IPS DF 4.7 (cell line): ENCODE measurements at regions not wholly inside any gene's neighbourhood (a gene's known extent, or its start where the extent isn't known, plus 50 kb on each side); places are given as distances from the start of the nearest gene placed in this dataset.

ENCODE experiments used
- DNase-seq: peaks from one replicate; pipeline ENCODE4 v3.0.0-alpha.2; 2013; ENCODE audit warnings: low spot score; ENCODE audit errors: extremely low read depth

GRCh38 chr10:31143331-31143935, 111.8 kb upstream of the ZNF438 start:
- DNase-seq: no peak

- DNase-seq: no peak
These were observed 114.3 kb upstream of the ZNF438 start for GRCh38 chr10:31145986-31146385.

- no peak for DNase-seq
These were observed 115.0 kb upstream of the ZNF438 start for GRCh38 chr10:31146491-31147209.

GRCh38 chr10:31147210-31147608, 115.5 kb upstream of the ZNF438 start:
- DNase-seq: no peak

- DNase-seq: no peak
These were observed 117.3 kb upstream of the ZNF438 start for GRCh38 chr10:31148951-31149350.

- DNase-seq: no peak
These were observed 118.3 kb upstream of the ZNF438 start for GRCh38 chr10:31149835-31150512.

- no peak for DNase-seq
These were observed 119.6 kb upstream of the ZNF438 start for GRCh38 chr10:31151301-31151700.

GRCh38 chr10:31152421-31153135, 120.9 kb upstream of the ZNF438 start:
- no peak for DNase-seq

GRCh38 chr10:31153161-31153560, 121.5 kb upstream of the ZNF438 start:
- DNase-seq: no peak

- DNase-seq: no peak
These were observed 122.0 kb upstream of the ZNF438 start for GRCh38 chr10:31153692-31154091.

GRCh38 chr10:31154996-31155395, 123.3 kb upstream of the ZNF438 start:
- no peak for DNase-seq

- no peak for DNase-seq
These were observed 125.7 kb upstream of the ZNF438 start for GRCh38 chr10:31157123-31158010.

GRCh38 chr10:31158011-31158658, 126.5 kb upstream of the ZNF438 start:
- DNase-seq: no peak

- DNase-seq: no peak
These were observed 134.9 kb upstream of the ZNF438 start for GRCh38 chr10:31166606-31167005.

- no peak for DNase-seq
These were observed 139.0 kb upstream of the ZNF438 start for GRCh38 chr10:31170636-31171035.

GRCh38 chr10:31171402-31172083, 139.9 kb upstream of the ZNF438 start:
- DNase-seq: no peak

GRCh38 chr10:31172925-31173324, 141.3 kb upstream of the ZNF438 start:
- DNase-seq: no peak

- no peak for DNase-seq
These were observed 142.1 kb upstream of the ZNF438 start for GRCh38 chr10:31173752-31174151.

- no peak for DNase-seq
These were observed 139.8 kb upstream of the ZEB1 start for GRCh38 chr10:31179091-31179680.
